ENCODE measurements at regions not wholly inside any gene's neighbourhood (a gene's known extent, or its start where the extent isn't known, plus 50 kb on each side); places are given as distances from the start of the nearest gene placed in this dataset.

DNA sequence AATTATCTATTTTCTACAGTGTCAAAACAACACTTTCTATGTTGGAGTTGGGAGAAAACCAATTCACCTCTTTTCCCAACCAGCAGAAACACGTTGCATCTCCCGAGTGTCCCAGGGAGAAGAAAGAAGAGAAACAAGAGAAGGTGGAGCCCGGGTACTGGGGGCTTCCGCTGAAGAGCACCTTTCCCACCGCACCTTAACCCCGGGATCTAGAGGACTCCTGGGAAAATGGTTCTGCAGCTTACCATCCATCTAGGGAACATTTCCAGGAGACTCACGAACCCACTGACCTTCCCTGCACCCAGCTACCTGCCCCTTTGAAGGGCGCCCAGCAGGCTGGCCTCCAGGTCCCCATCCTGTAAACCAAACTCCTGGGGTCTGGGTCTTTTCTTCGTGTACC, 346.8 kb downstream of the TCERG1L start:
- Histone ChIP-seq H3K36me3 (no peaks in the 10 kb centered on the region), H3K4me3 (ENCODE audit: low read depth in 1 of 2, low read length in 1 of 2) (no peak overlapping the region), H3K27ac (no peak overlapping the region), H3K4me1 (ENCODE audit: control insufficient read depth in 1 of 2, insufficient read depth in 1 of 2, low read depth in 1 of 2, low read length in 1 of 2) (no peaks in the 10 kb centered on the region), H3K27me3 (no peaks in the 10 kb centered on the region), H3K9me3 (no peaks in the 10 kb centered on the region)
- TF ChIP-seq, protein P1, sequence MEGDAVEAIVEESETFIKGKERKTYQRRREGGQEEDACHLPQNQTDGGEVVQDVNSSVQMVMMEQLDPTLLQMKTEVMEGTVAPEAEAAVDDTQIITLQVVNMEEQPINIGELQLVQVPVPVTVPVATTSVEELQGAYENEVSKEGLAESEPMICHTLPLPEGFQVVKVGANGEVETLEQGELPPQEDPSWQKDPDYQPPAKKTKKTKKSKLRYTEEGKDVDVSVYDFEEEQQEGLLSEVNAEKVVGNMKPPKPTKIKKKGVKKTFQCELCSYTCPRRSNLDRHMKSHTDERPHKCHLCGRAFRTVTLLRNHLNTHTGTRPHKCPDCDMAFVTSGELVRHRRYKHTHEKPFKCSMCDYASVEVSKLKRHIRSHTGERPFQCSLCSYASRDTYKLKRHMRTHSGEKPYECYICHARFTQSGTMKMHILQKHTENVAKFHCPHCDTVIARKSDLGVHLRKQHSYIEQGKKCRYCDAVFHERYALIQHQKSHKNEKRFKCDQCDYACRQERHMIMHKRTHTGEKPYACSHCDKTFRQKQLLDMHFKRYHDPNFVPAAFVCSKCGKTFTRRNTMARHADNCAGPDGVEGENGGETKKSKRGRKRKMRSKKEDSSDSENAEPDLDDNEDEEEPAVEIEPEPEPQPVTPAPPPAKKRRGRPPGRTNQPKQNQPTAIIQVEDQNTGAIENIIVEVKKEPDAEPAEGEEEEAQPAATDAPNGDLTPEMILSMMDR (IDR thresholded peaks at IDR 0.05), result no peak

DNA sequence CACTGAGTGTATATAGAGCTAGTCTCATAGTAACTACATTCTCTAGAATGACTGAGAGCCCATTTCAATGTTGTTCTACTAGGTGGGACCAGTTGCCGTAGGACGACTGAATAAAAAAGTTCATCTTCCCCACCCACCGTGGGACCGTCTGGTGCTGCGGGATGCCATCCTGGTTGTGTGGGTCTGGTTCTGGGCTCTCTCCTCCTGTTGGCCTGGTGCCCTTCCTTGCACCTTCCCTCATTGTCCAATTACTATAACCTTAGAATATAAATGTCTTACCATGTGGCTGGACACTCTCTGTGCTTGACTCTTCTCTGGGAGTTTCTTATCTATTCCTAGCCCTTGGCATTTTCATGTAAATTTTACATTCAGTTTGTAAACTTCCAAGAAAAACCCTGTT, 344.4 kb downstream of the TCERG1L start:
- TF ChIP-seq, protein P1 (IDR thresholded peaks at IDR 0.05), result no peak
- no peaks in the 10 kb centered on the region for H3K36me3 ChIP-seq
- H3K4me3 ChIP-seq (ENCODE audit: low read depth in 1 of 2, low read length in 1 of 2), result no peak overlapping the region
- no peaks in the 10 kb centered on the region for H3K4me1 ChIP-seq (ENCODE audit: control insufficient read depth in 1 of 2, insufficient read depth in 1 of 2, low read depth in 1 of 2, low read length in 1 of 2)
- H3K27ac ChIP-seq, result no peak overlapping the region
- no peaks in the 10 kb centered on the region for H3K9me3 ChIP-seq
- H3K27me3 ChIP-seq, result no peaks in the 10 kb centered on the region

DNA sequence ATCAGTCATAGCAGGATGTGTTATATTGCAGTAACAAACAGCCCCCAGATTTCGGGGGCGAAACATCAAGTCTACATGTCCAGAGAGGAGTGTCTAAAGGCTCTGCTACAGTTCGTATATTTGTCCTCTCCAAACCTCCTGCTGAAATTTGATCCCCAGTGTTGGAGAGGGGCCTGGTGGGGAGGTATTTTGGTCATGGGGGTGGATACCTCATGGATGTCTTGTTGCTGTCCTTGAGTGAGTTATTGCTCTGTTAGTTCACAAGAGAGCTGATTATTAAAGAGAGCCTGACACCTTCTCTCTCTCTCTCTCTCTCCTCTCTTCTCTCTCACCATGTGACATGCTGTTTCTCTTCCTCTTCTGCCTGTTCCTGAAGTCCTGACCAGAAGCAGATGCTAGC, 343.7 kb downstream of the TCERG1L start:
- H3K27me3 ChIP-seq, result no peaks in the 10 kb centered on the region
- no peaks in the 10 kb centered on the region for H3K9me3 ChIP-seq
- H3K36me3 ChIP-seq, result no peaks in the 10 kb centered on the region
- no peak overlapping the region for H3K4me3 ChIP-seq (ENCODE audit: low read depth in 1 of 2, low read length in 1 of 2)
- no peaks in the 10 kb centered on the region for H3K4me1 ChIP-seq (ENCODE audit: control insufficient read depth in 1 of 2, insufficient read depth in 1 of 2, low read depth in 1 of 2, low read length in 1 of 2)
- TF ChIP-seq, protein P1 (IDR thresholded peaks at IDR 0.05), result no peak
- H3K27ac ChIP-seq, result no peak overlapping the region

DNA sequence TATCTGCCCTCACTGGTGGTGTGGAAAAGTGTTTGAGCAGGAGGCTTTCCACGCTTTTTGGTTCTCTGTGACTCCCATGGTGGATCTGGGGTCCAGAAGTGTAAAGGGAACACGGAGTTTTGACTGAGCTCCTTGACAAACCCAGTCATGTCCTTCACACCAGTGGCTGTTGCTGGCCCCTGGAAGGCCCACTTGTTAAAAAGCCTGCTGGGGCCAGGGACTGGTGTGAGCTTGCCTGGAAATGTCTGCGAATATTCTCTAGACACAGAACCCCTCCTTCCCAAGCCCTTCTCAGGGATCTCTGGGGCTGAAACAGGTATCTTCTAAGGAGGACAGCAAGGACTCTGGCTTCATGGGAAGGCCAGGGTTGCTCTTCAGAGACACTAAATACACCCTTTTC, 343.0 kb downstream of the TCERG1L start:
- H3K4me3 ChIP-seq (ENCODE audit: low read depth in 1 of 2, low read length in 1 of 2), result no peak overlapping the region
- H3K27me3 ChIP-seq, result no peaks in the 10 kb centered on the region
- no peaks in the 10 kb centered on the region for H3K36me3 ChIP-seq
- no peaks in the 10 kb centered on the region for H3K4me1 ChIP-seq (ENCODE audit: control insufficient read depth in 1 of 2, insufficient read depth in 1 of 2, low read depth in 1 of 2, low read length in 1 of 2)
- TF ChIP-seq, protein P1 (IDR thresholded peaks at IDR 0.05), result no peak
- no peaks in the 10 kb centered on the region for H3K9me3 ChIP-seq
- no peak overlapping the region for H3K27ac ChIP-seq

DNA sequence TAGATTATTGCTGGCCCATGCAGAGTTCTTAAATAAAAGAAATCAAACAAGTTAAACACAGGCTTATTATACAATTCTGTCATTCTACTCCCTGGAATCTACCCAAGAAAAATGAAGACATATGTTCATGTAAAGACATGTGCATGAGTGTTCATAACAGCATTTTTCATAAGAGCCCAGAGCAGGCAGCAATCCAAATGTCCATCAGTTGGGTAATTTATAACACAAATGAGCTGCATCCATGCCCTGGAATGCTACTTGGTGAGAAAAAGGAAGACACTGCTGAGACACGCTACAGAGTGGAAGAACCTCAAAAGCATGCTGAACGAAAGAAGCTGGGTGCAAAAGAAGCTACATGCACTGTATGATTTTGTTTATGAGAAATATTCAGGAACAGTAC, 342.6 kb downstream of the TCERG1L start:
- H3K4me3 ChIP-seq (ENCODE audit: low read depth in 1 of 2, low read length in 1 of 2), result no peak overlapping the region
- no peaks in the 10 kb centered on the region for H3K36me3 ChIP-seq
- TF ChIP-seq, protein P1 (IDR thresholded peaks at IDR 0.05), result no peak
- H3K4me1 ChIP-seq (ENCODE audit: control insufficient read depth in 1 of 2, insufficient read depth in 1 of 2, low read depth in 1 of 2, low read length in 1 of 2), result no peaks in the 10 kb centered on the region
- no peaks in the 10 kb centered on the region for H3K9me3 ChIP-seq
- H3K27ac ChIP-seq, result no peak overlapping the region
- no peaks in the 10 kb centered on the region for H3K27me3 ChIP-seq

DNA sequence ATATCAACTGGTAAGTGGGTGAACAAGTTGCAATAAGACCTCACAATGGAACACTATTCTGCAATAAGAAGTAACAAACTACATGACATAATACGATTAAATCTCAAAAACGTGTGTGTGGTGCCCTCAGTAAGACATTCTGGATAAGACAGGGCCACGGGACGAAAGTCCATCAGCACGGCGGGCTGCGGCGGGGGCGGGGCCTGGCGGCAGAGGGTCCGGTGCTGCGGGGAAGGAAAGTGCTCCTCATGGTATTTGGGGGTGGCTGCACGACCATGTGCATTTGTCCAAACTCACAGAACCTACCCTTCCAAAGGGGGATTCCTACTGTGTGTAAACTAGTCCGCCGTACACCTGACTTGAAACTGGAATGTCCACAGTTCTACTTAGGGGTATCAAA, 341.8 kb downstream of the TCERG1L start:
- H3K4me3 ChIP-seq (ENCODE audit: low read depth in 1 of 2, low read length in 1 of 2), result no peak overlapping the region
- H3K27me3 ChIP-seq, result no peaks in the 10 kb centered on the region
- H3K4me1 ChIP-seq (ENCODE audit: control insufficient read depth in 1 of 2, insufficient read depth in 1 of 2, low read depth in 1 of 2, low read length in 1 of 2), result no peaks in the 10 kb centered on the region
- no peaks in the 10 kb centered on the region for H3K36me3 ChIP-seq
- TF ChIP-seq, protein P1 (IDR thresholded peaks at IDR 0.05), result no peak
- no peak overlapping the region for H3K27ac ChIP-seq
- H3K9me3 ChIP-seq, result no peaks in the 10 kb centered on the region
